ENCODE measurements at regions not wholly inside any gene's neighbourhood (a gene's known extent, or its start where the extent isn't known, plus 50 kb on each side); places are given as distances from the start of the nearest gene placed in this dataset.

DNA sequence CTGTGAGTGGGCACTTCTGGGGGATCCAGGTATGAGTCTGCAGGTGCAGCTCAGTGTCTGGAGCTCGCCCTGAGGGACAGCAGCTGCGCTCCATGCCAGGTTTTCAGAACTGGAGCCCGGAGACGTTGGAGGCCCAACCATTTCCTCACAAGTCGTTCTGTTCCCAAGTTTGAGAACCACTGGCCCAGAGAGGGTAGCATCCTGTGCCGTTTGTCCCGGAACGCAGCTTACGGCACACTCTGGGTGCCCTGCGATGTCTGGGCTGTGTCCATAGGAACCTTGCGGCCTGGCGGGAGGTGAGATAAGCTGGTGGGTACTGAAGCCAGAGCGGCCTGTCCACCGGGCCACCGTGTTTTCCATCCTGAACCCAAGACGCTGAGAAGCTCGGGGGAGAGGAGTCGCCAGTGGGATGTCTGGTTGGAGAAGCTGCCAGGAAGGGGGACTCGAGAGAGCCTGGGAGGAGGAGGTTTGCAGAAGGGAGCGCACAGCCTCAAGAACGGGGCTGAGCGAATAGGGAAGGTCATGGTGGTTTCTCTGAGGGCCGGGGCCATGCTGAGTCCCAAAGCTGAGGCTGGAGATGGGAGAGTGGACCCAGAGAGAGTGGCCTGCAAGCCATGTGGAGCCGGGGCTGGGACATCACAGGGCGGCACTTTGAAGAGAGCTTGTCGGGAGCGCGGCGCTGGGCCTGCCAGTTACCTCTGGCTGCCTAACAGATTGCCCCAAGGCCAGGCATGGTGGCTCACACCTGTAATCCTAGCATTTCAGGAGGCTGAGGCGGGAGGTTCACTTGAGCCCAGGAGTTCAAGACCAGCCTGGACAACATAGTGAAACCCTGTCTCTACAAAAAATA, 211.0 kb upstream of the GSE1 start:
- DNase-seq (ENCODE audit: low read depth): no peak

DNA sequence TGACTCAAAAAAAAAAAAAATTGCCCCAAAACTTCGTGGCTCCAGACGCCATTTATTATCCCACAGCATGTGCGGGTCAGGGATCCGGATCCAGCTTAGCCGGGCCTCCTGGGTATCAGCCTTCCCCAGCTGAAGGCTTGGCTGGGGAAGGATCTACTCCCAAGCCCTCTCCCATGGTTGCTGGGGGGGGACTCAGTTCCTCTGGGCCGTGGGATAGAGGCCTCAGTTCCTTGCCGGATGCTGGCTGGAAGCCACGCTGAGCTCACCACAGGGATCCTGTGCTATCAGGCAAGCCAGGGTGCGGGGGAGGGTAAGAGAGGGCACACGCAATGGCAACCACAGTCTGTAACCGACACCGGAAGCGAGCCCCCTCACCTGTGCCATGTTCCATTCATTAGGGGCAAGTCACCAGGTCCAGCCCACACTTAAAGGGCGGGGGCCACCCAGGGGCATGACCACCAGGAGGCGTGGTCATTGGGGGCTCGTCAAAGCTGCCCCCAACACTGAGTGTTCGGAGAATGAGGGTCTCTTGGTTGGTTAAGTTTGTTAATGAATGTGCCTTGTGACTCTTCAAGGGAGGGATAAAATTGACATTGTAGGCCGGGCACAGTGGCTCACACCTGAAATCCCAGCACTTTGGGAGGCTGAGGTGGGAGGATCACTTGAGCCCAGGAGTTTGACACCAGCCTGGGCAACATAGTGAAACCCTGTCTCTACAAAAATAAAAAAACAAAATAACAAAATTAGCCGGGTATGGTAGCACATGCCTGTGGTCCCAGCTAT, 210.0 kb upstream of the GSE1 start:
- DNase-seq (ENCODE audit: low read depth): no peak

DNA sequence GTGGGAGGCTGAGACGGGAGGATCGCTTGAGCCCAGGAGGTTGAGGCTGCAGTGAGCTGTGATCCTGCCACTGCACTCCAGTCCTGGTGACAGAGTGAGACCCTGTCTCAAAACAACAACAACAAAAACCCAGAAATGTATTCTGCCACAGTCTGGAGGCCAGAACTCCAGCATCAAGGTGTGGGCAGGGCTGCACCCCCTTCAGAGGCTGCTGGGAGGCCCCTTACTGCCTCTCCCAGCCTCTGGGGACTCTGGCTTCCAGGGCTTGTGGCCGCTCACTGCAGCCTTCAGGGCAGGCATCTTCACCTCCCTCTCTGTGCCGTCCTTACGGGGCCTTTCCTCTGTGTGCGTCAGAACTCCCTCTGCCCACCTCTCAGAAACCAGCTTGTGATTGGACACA, 209.4 kb upstream of the GSE1 start:
- DNase-seq (ENCODE audit: low read depth): no peak

- DNase-seq (ENCODE audit: low read depth): no peak
Measured at GRCh38 chr16:85412911-85413520, 200.1 kb upstream of the GSE1 start.

DNA sequence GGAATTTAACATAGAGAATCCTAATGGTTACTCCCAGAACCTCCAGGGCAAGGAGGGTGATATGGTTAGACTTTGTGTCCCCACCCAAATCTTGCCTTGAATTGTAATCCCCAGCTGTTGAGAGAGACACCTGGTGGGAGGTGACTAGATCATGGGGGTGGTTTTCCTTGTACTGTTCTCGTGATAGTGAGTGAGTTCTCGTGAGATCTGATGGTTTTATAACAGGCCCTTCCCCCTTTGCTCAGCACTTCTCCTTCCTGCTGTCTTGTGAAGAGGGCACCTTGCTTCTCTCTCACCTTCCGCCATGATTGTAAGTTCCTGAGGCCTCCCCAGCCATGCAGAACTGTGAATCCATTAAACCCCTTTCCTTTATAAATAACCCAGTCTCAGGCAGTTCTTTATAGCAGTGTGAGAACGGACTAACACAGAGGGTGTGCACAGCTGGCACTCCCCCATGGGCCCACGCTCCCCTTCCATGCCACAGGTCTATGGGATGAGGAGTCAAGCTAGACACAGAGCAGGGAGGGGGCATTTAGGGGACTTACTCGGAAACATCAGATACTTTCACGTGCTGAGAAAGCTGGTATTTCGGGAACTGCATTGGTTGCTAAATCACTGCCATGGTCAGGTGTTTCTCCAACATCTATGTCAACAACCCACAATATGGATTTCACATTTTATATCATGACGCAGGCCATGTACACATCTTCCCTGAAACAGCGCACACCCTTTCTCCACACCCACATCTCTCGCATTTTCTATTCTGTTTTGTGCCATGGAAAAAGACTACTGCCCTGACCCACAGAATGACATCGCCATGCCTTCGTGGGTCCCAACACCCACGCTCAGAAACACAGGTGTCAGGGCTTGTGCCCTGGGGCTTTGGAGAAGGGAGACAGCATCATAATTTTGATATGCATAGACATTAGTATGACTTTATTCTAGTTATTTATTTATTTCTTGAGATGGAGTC, 199.1 kb upstream of the GSE1 start:
- no peak for DNase-seq (ENCODE audit: low read depth)

GRCh38 chr16:85415196-85416090, 197.7 kb upstream of the GSE1 start:
- DNase-seq (ENCODE audit: low read depth): no peak

- no peak for DNase-seq (ENCODE audit: low read depth)
Measured at GRCh38 chr16:85416228-85417109, 196.7 kb upstream of the GSE1 start.

DNA sequence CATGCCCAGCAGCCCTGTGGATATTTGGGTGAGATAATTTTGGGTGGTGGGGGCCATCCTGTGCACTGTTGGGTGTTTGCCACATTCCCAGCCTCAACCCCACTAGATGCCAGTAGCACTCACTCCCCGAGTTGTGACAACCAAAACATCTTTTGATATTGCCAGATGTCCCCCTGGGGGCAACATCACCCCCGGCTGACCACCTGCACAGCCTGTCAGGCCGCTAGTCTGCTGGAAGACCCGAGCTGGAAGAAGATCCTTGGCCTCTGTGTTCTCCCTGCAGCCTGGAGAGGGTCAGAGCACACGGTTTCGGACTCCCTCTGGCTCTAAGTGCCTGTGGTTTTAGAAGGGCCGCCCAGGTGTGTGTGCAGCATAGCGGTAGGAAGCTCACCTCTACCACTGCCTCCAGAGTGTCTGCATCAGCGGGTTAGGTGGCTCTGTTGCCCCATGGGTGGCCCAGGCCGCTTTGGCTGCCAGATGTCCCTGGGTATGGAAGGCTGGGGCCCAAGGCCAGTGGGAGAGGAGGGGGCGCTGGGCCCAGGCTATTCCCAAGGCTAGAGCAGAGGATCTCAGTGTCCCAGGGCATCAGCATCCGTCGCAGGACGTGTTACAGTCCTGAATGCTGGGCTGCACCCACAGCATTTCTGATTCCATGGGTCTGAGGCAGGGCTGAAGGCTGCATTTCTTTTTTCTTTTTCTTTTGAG, 195.8 kb upstream of the GSE1 start:
- no peak for DNase-seq (ENCODE audit: low read depth)

GRCh38 chr16:85418978-85419491, 194.1 kb upstream of the GSE1 start:
- no peak for DNase-seq (ENCODE audit: low read depth)

DNA sequence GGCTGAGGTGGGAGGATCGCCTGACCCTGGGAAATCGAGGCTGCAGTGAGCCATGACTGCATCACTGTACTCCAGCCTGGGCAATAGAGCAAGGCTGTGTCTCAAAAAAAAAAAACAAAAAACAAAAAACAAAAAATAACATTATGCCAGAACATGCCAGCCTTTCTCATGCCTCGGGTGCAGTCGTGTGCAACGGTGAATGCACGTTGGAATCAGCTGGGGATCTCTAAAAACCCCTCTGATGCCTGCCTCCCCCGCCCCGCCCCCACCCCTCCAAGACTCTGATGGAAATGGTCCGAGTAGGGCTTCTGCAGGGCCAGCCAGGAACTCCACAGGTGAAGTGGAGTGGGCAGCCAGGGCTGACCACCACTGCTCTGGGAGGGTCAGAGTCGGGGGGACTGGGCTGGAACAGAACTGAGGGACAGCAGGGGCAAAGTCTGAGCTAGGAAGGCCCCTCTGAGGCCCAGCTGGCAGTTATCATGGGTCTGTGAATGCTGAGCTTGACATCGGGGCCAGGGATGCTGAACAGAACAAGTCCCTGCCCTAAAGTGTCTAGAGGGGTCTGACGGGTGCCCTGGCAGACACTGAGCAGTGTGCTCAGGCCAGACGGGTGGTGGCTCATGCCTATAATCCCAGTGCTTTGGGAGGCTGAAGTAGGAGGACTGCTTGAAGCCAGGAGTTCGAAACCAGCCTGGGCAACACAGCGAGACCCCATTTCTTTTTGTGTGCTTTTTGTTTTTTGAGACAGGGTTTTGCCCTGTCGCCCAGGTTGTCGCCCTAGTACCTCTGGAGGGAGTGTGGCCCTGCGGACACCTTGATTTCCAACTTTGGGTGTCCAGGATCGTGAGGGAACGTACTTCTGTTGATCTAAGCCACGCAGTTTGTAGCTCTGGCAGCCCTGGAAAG, 193.4 kb upstream of the GSE1 start:
- no peak for DNase-seq (ENCODE audit: low read depth)

- peak; percentile 10 for DNase-seq (ENCODE audit: low read depth)
Measured at GRCh38 chr16:85420501-85421337, 192.4 kb upstream of the GSE1 start.

DNA sequence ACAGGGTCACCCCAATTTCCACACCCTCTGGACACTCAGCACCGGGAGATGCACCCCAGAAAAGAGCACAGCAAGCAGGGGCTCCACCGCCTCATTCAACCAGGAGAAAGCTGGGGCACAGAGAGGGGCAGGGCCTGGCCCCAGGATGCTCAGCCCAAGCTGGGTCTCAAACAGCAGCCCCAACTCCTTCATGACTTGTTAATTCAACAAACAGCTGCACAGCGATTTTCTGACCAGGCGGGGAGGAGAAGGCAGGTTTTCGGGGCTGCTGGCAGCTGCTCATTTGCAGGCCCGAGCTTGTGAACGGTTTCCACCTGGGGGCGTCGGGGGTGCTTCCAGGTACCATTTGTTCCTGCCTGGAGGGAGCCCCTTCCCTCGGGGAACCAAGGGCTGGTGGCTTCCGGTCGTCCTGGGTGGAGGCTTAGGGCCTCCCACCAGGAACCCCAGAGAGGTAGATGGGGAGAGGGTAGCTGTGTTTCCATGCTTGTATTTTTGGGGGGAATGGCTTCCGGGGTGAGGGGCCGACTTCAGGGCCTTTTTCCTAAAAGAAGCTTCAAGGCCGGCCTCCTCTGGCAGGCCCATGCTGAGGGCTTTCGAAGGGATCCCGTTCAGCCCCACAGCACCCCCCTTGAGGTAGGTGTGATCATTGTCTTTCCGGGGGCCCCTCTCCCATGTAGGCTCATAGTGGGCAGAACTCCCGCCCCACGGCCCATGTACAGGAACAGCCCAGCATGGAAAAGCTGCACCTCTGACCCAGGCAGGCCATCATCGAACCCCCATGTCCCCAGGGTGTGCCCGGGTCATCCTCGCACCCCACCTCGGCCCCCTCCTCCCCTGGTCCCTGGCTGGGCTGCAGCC, 191.6 kb upstream of the GSE1 start:
- no peak for DNase-seq (ENCODE audit: low read depth)

- DNase-seq (ENCODE audit: low read depth): no peak
Measured at GRCh38 chr16:85422196-85422631, 190.9 kb upstream of the GSE1 start.

DNA sequence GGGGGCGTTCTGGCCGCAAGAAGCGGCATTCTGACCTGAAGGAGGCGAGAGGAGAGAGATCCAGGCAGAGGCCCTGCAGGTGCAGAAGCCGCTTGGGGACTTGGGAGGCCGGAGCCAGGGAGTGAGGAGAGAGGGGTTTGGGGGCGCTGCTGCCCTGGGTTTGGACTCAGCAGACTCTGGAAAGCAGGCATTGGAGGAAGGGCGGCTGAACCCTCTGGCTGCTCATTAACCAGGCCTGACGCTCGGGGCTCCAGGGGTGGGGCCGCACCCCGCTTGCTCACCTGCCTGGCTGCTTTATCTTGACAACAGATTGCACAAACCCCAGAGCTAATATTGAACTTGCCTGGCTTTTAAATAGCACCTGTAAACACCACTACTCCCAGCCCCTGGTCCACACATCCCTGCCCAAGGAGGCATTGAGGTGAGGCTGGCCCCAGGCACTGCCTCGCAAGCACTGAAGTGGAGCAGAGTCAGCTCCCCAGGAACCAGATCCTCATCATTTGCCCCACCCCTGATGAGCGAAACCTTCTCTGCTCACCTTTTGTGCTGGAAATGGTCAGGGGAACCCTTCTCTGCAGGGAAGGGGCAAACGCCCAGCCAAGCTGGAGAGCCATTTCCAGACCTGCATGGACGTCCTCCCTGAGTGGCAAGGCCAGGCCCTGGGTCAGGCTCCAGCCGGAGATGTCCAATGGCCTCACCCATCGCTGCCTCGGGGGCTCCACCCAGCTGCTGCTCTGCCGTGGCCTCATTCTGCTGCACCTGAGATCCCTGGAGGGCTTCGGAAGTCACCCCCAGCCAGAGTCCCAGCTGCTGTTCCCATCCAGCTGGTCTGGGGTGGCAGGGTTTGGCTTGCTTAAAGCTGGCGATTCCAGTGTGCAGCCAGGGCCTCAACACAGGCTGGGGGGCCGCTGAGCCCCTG, 190.2 kb upstream of the GSE1 start:
- no peak for DNase-seq (ENCODE audit: low read depth)

GRCh38 chr16:85423631-85424030, 189.5 kb upstream of the GSE1 start:
- DNase-seq (ENCODE audit: low read depth): no peak
